ENCODE measurements at regions not wholly inside any gene's neighbourhood (a gene's known extent, or its start where the extent isn't known, plus 50 kb on each side); places are given as distances from the start of the nearest gene placed in this dataset.

GRCh38 chr14:73775339-73776193, 61.4 kb upstream of the PNMA1 start:
- TF ChIP-seq CTCF (IDR thresholded peaks at IDR 0.05) (no peak), POLR2AphosphoS5 (IDR thresholded peaks at IDR 0.05; ENCODE audit: insufficient read depth in 1 of 2, low read depth in 1 of 2) (no peak), POLR2A (IDR thresholded peaks at IDR 0.05) (no peak)

All from vagina (tissue), 2 donors.